TTC549 (cell line): ENCODE measurements at regions not wholly inside any gene's neighbourhood (a gene's known extent, or its start where the extent isn't known, plus 50 kb on each side); places are given as distances from the start of the nearest gene placed in this dataset.
A peak's percentile ranks its signal among the peaks of the same experiment; 100 is the strongest.

ENCODE experiments used
- FAIRE-seq: peaks from 2 replicates; lab custom pipeline; 2012; peaks lifted over from hg19 to GRCh38; lab: Jason Lieb, UNC

GRCh38 chr15:35159170-35159569 lies 74.1 kb upstream of the NANOGP8 start:
- no peak for FAIRE-seq

- no peak for FAIRE-seq
These were observed 66.7 kb upstream of the NANOGP8 start for GRCh38 chr15:35151782-35152181.

- no peak for FAIRE-seq
These were observed 66.3 kb upstream of the NANOGP8 start for GRCh38 chr15:35151381-35151780.

GRCh38 chr15:35150361-35150760 lies 65.3 kb upstream of the NANOGP8 start:
- FAIRE-seq: no peak

- no peak for FAIRE-seq
These were observed 60.2 kb upstream of the NANOGP8 start for GRCh38 chr15:35145336-35145735.

GRCh38 chr15:35142578-35142977 lies 57.5 kb upstream of the NANOGP8 start:
- FAIRE-seq: no peak

GRCh38 chr15:35141743-35142471 lies 56.8 kb upstream of the NANOGP8 start:
- FAIRE-seq: peak; percentile 98

GRCh38 chr15:35139822-35140221 lies 54.7 kb upstream of the NANOGP8 start:
- FAIRE-seq: no peak

- FAIRE-seq: no peak
These were observed 52.1 kb upstream of the NANOGP8 start for GRCh38 chr15:35137190-35137574.

- no peak for FAIRE-seq
These were observed 51.5 kb upstream of the NANOGP8 start for GRCh38 chr15:35136321-35137189.
